H1 (cell line): ENCODE measurements at regions not wholly inside any gene's neighbourhood (a gene's known extent, or its start where the extent isn't known, plus 50 kb on each side); places are given as distances from the start of the nearest gene placed in this dataset.

ENCODE experiments used
- CTCF ChIA-PET: fragments of 300-600 bp; sonication (Branson Sonifier 250); formaldehyde crosslinking; loops from one replicate; lab custom pipeline; 2021; ENCODE audit not compliant: partially characterized antibody; lab: Charles Lee
- POLR2A ChIA-PET: fragments of 300-600 bp; sonication (Branson Sonifier 250); formaldehyde crosslinking; loops from one replicate; lab custom pipeline; 2021; ENCODE audit warnings: inconsistent platforms; ENCODE audit not compliant: partially characterized antibody; lab: Charles Lee
- DNase-seq, 2 experiments: peaks; one replicate each; pipeline versions ENCODE4 v3.0.0 to v3.0.0-alpha.2; 2010 to 2022; ENCODE audit warnings: low spot score in 2 of 2, low read depth in 1 of 2, mixed read lengths in 1 of 2
- FAIRE-seq: peaks from 2 replicates; lab custom pipeline; 2011; peaks lifted over from hg19 to GRCh38; lab: Jason Lieb, UNC
- H2AFZ ChIP-seq: 2 replicates; pipeline ENCODE4 v1.8.1; 2012; ENCODE audit warnings: low read length, inconsistent platforms
- H2AK5ac ChIP-seq: 2 replicates; pipeline ENCODE4 v1.6.1; 2013; ENCODE audit warnings: low read depth, low read length
- H2BK120ac ChIP-seq: replicated peaks from 2 replicates; pipeline ENCODE3; 2013; ENCODE audit warnings: low read depth, low read length, inconsistent platforms
- H2BK12ac ChIP-seq: 2 replicates; pipeline ENCODE4 v1.6.1; 2013; ENCODE audit warnings: low read depth, low read length
- H2BK15ac ChIP-seq: 2 replicates; pipeline ENCODE4 v1.6.1; 2013; ENCODE audit warnings: low read length
- H2BK20ac ChIP-seq: 2 replicates; pipeline ENCODE4 v1.6.1; 2013; ENCODE audit warnings: low read length
- H2BK5ac ChIP-seq: 2 replicates; pipeline ENCODE4 v1.6.1; 2013; ENCODE audit warnings: low read depth, low read length
- H3K14ac ChIP-seq: 2 replicates; pipeline ENCODE4 v1.6.1; 2013; ENCODE audit warnings: inconsistent platforms; ENCODE audit not compliant: insufficient read length
- H3K18ac ChIP-seq: 2 replicates; pipeline ENCODE4 v1.6.1; 2013; ENCODE audit warnings: low read length; ENCODE audit errors: extremely low read depth
- H3K23ac ChIP-seq: 2 replicates; pipeline ENCODE4 v1.6.1; 2013; ENCODE audit warnings: inconsistent platforms; ENCODE audit not compliant: insufficient read length
- H3K23me2 ChIP-seq: 2 replicates; pipeline ENCODE4 v1.6.1; 2013; ENCODE audit warnings: low read depth, low read length
- H3K27ac ChIP-seq: 2 replicates; pipeline ENCODE4 v1.6.1; 2011; ENCODE audit warnings: low read depth, low read length, inconsistent platforms
- H3K27me3 ChIP-seq, 4 experiments: replicated peaks in 1 of 4; 1 replicate in 1 of 4; 2 replicates in 3 of 4; pipeline versions ENCODE4 v1.6.1 to v1.8.1; 2011 to 2013; ENCODE audit warnings: low read length in 3 of 4, mild to moderate bottlenecking in 3 of 4, inconsistent platforms in 2 of 4, mixed read lengths in 2 of 4, moderate library complexity in 1 of 4; ENCODE audit not compliant: control insufficient read depth in 3 of 4, insufficient read depth in 3 of 4; ENCODE audit errors: extremely low read depth in 1 of 4
- H3K36me3 ChIP-seq, 4 experiments: 2 replicates each; pipeline versions ENCODE4 v1.6.1 to v1.8.1; 2011 to 2013; ENCODE audit warnings: mild to moderate bottlenecking in 4 of 4, low read length in 3 of 4, moderate library complexity in 2 of 4, control low read depth in 1 of 4, inconsistent platforms in 1 of 4; ENCODE audit not compliant: insufficient read depth in 4 of 4, control insufficient read depth in 2 of 4
- H3K4ac ChIP-seq: replicated peaks from 2 replicates; pipeline ENCODE3; 2013; ENCODE audit warnings: low read length, low read depth, mixed read lengths, inconsistent platforms; ENCODE audit not compliant: insufficient read length
- H3K4me1 ChIP-seq, 4 experiments: replicated peaks in 1 of 4; 1 replicate in 1 of 4; 2 replicates in 3 of 4; pipeline versions ENCODE4 v1.6.1 to v1.8.1; 2011 to 2013; ENCODE audit warnings: low read length in 3 of 4, inconsistent platforms in 2 of 4, mixed read lengths in 1 of 4; ENCODE audit not compliant: insufficient read depth in 4 of 4, control insufficient read depth in 3 of 4
- H3K4me2 ChIP-seq, 2 experiments: 2 replicates each; pipeline versions ENCODE4 v1.6.1 to v1.8.1; 2011 to 2013; ENCODE audit warnings: low read depth in 2 of 2, low read length in 2 of 2, control low read depth in 1 of 2, inconsistent platforms in 1 of 2, mild to moderate bottlenecking in 1 of 2; ENCODE audit not compliant: insufficient read depth in 1 of 2
- H3K4me3 ChIP-seq, 4 experiments: fragments of 200-600, 300-600 bp in 1 of 4; sonication (generic), shearing (Covaris generic), sonication (Bioruptor Twin) in 1 of 4; 2 replicates each; pipeline versions ENCODE4 v1.5.1 to v1.8.1; 2011 to 2016; ENCODE audit warnings: low read length in 4 of 4, low read depth in 3 of 4, control low read depth in 2 of 4, inconsistent platforms in 2 of 4, mild to moderate bottlenecking in 2 of 4, mixed read lengths in 1 of 4, moderate library complexity in 1 of 4; ENCODE audit not compliant: insufficient read depth in 2 of 4; ENCODE audit errors: extremely low read depth in 1 of 4
- H3K56ac ChIP-seq: replicated peaks from 2 replicates; pipeline ENCODE3; 2013; ENCODE audit warnings: low read depth, mild to moderate bottlenecking, mixed read lengths, low read length, inconsistent platforms; ENCODE audit not compliant: insufficient read length
- H3K79me1 ChIP-seq: 2 replicates; pipeline ENCODE4 v1.6.1; 2013; ENCODE audit warnings: low read depth, low read length, control low read depth
- H3K79me2 ChIP-seq, 2 experiments: 2 replicates each; pipeline versions ENCODE4 v1.6.1 to v1.8.1; 2012 to 2013; ENCODE audit warnings: low read length in 2 of 2, mild to moderate bottlenecking in 2 of 2, inconsistent platforms in 1 of 2; ENCODE audit not compliant: insufficient read depth in 2 of 2, control insufficient read depth in 1 of 2
- H3K9ac ChIP-seq, 4 experiments: replicated peaks in 1 of 4; 1 replicate in 1 of 4; 2 replicates in 3 of 4; pipeline versions ENCODE4 v1.6.1 to v1.8.1; 2011 to 2013; ENCODE audit warnings: low read depth in 3 of 4, low read length in 3 of 4, control low read depth in 2 of 4, mild to moderate bottlenecking in 2 of 4, moderate library complexity in 2 of 4, inconsistent platforms in 1 of 4; ENCODE audit errors: extremely low read depth in 1 of 4
- H3K9me3 ChIP-seq, 2 experiments: 2 replicates each; pipeline versions ENCODE4 v1.6.1 to v1.8.1; 2012 to 2013; ENCODE audit warnings: mild to moderate bottlenecking in 2 of 2, moderate library complexity in 2 of 2, control low read depth in 1 of 2, inconsistent platforms in 1 of 2, low read depth in 1 of 2, low read length in 1 of 2, mixed read lengths in 1 of 2; ENCODE audit not compliant: insufficient read depth in 2 of 2
- H4K20me1 ChIP-seq, 2 experiments: replicated peaks in 1 of 2; 2 replicates each; pipeline versions ENCODE3 to v1.8.1; 2011 to 2013; ENCODE audit warnings: inconsistent platforms in 2 of 2, low read length in 2 of 2, mild to moderate bottlenecking in 1 of 2; ENCODE audit not compliant: insufficient read depth in 2 of 2, control insufficient read depth in 1 of 2
- H4K5ac ChIP-seq: 2 replicates; pipeline ENCODE4 v1.6.1; 2013; ENCODE audit warnings: low read length, low read depth, mixed read lengths, inconsistent platforms; ENCODE audit not compliant: insufficient read length
- H4K8ac ChIP-seq: 2 replicates; pipeline ENCODE4 v1.8.0; 2013; ENCODE audit warnings: mild to moderate bottlenecking, moderate library complexity, low read length, inconsistent platforms; ENCODE audit not compliant: insufficient read depth; ENCODE audit errors: extremely low read depth
- H4K91ac ChIP-seq: replicated peaks from 2 replicates; pipeline ENCODE3; 2013; ENCODE audit warnings: low read length, mixed read lengths, inconsistent platforms; ENCODE audit not compliant: insufficient read length
- BACH1 ChIP-seq: IDR thresholded peaks from 2 replicates; pipeline ENCODE4 v1.6.1; 2012; ENCODE audit warnings: low read length, improper control_type of control experiment
- HDAC6 ChIP-seq: IDR thresholded peaks from one replicate; pipeline ENCODE4 v1.7.1; 2012; ENCODE audit warnings: low read depth, mild to moderate bottlenecking, inconsistent platforms, low read length, moderate library complexity
- NANOG ChIP-seq: IDR thresholded peaks from 2 replicates; pipeline ENCODE4 v1.6.1; 2011; ENCODE audit warnings: low read length, low read depth, mild to moderate bottlenecking, inconsistent platforms; ENCODE audit not compliant: insufficient read depth, poor library complexity, severe bottlenecking
- TCF12 ChIP-seq: IDR thresholded peaks from 2 replicates; pipeline ENCODE4 v1.6.1; 2011; ENCODE audit warnings: low read depth, mild to moderate bottlenecking, low read length
- WGBS, 2 experiments: shearing (Covaris generic) in 1 of 2; methylation state at CpG; one replicate each; pipeline versions ENCODE4 v1.1.6 to v1.1.7; 2013 to 2015; ENCODE audit warnings: low lambda C conversion rate in 2 of 2, mixed read lengths in 2 of 2, inconsistent platforms in 1 of 2, low coverage in 1 of 2, missing lambda C conversion rate in 1 of 2; ENCODE audit not compliant: insufficient replicate concordance in 2 of 2, insufficient coverage in 1 of 2, insufficient read length in 1 of 2; ENCODE audit errors: extremely low coverage in 1 of 2, missing lambda C conversion rate in 1 of 2; 5-methylcytosine and 5-hydroxymethylcytosine counted together

GRCh38 chr12:30301291-30301690, 394.4 kb downstream of the IPO8 start:
- no peak overlapping the region for H3K4me3 ChIP-seq
- H3K9ac ChIP-seq, result no peak overlapping the region
- no peaks in the 10 kb centered on the region for H3K79me1 ChIP-seq
- H4K5ac ChIP-seq, result no peak overlapping the region
- H4K8ac ChIP-seq, result no peak overlapping the region
- no peak overlapping the region for H2BK20ac ChIP-seq
- H3K56ac ChIP-seq, result no peak overlapping the region
- no peak overlapping the region for H2BK120ac ChIP-seq
- H2AFZ ChIP-seq, result no peak overlapping the region
- H3K27me3 ChIP-seq, result no peaks in the 10 kb centered on the region
- no peak overlapping the region for H2BK5ac ChIP-seq
- no peaks in the 10 kb centered on the region for H3K23me2 ChIP-seq
- H3K4me2 ChIP-seq, result no peak overlapping the region
- no peaks in the 10 kb centered on the region for H3K9me3 ChIP-seq
- no peak overlapping the region for H3K18ac ChIP-seq
- no peak overlapping the region for H3K27ac ChIP-seq
- no peak overlapping the region for H3K14ac ChIP-seq
- no peaks in the 10 kb centered on the region for H4K20me1 ChIP-seq
- DNase-seq (no peak), FAIRE-seq (no peak)
- no peaks in the 10 kb centered on the region for H3K4me1 ChIP-seq
- WGBS, 2 experiments, result 93% methylated on average over 2 of the region's 2 CpGs; no CpG with 5 or more reads in 1 of the 2 experiments
- CTCF ChIA-PET, result no interaction called here
- H4K91ac ChIP-seq, result no peak overlapping the region
- H3K79me2 ChIP-seq, result no peaks in the 10 kb centered on the region
- POLR2A ChIA-PET, result no interaction called here
- no peak overlapping the region for H2BK12ac ChIP-seq
- H2AK5ac ChIP-seq, result no peak overlapping the region
- H2BK15ac ChIP-seq, result no peak overlapping the region
- no peak overlapping the region for H3K23ac ChIP-seq
- H3K4ac ChIP-seq, result no peak overlapping the region
- H3K36me3 ChIP-seq, result no peaks in the 10 kb centered on the region
- TF ChIP-seq TCF12 (no peak), BACH1 (no peak), NANOG (no peak), HDAC6 (no peak)
